ENCODE measurements at regions not wholly inside any gene's neighbourhood (a gene's known extent, or its start where the extent isn't known, plus 50 kb on each side); places are given as distances from the start of the nearest gene placed in this dataset.
A peak's percentile ranks its signal among the peaks of the same experiment; 100 is the strongest.

- no peak overlapping the region for H3K9ac ChIP-seq
- no peak overlapping the region for H3K27ac ChIP-seq (ENCODE audit: low read depth in 2 of 2, low read length in 1 of 2)
- no peaks in the 10 kb centered on the region for H3K4me1 ChIP-seq (ENCODE audit: control insufficient read depth in 1 of 2, insufficient read depth in 2 of 2, low read depth in 1 of 2, low read length in 1 of 2)
- peaks cover 24% of the 10 kb centered on the region for H3K27me3 ChIP-seq (ENCODE audit: insufficient read depth)
- no peak overlapping the region for H3K4me2 ChIP-seq
- no peaks in the 10 kb centered on the region for H3K36me3 ChIP-seq (replicated peaks in 1 of 2; ENCODE audit: control insufficient read depth in 1 of 2, insufficient read depth in 2 of 2, low read length in 1 of 2)
- no peaks in the 10 kb centered on the region for H3F3A ChIP-seq (replicated peaks; ENCODE audit: insufficient read depth)
- DNase-seq = no peak
- no peak for TF ChIP-seq USF2 (IDR thresholded peaks at IDR 0.05; ENCODE audit: borderline replicate concordance, low read depth, low read length)
- no peak for TF ChIP-seq GATA2 (CRISPR knock-in tag; IDR thresholded peaks at IDR 0.05)
- no peak for TF ChIP-seq RAD21 (IDR thresholded peaks at IDR 0.05; ENCODE audit: low read length)
- TF ChIP-seq NFIC (IDR thresholded peaks at IDR 0.05; ENCODE audit: borderline replicate concordance) = no peak
- TF ChIP-seq, protein P1, sequence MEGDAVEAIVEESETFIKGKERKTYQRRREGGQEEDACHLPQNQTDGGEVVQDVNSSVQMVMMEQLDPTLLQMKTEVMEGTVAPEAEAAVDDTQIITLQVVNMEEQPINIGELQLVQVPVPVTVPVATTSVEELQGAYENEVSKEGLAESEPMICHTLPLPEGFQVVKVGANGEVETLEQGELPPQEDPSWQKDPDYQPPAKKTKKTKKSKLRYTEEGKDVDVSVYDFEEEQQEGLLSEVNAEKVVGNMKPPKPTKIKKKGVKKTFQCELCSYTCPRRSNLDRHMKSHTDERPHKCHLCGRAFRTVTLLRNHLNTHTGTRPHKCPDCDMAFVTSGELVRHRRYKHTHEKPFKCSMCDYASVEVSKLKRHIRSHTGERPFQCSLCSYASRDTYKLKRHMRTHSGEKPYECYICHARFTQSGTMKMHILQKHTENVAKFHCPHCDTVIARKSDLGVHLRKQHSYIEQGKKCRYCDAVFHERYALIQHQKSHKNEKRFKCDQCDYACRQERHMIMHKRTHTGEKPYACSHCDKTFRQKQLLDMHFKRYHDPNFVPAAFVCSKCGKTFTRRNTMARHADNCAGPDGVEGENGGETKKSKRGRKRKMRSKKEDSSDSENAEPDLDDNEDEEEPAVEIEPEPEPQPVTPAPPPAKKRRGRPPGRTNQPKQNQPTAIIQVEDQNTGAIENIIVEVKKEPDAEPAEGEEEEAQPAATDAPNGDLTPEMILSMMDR (IDR thresholded peaks at IDR 0.05) = no peak
- no peak for TF ChIP-seq MAX (IDR thresholded peaks at IDR 0.05; ENCODE audit: low read depth)
- no peak for TF ChIP-seq USF1 (IDR thresholded peaks at IDR 0.05; ENCODE audit: borderline replicate concordance, low read depth)
- TF ChIP-seq YY1 (IDR thresholded peaks at IDR 0.05; ENCODE audit: low read depth) = no peak
- no peak for TF ChIP-seq RCOR1 (IDR thresholded peaks at IDR 0.05; ENCODE audit: low read length)
- TF ChIP-seq CHD2 (IDR thresholded peaks at IDR 0.05; ENCODE audit: low read length, partially characterized antibody) = no peak
- no peaks in the 10 kb centered on the region for H4K20me1 ChIP-seq (ENCODE audit: insufficient read depth)
- CTCF ChIA-PET = no interaction called here
- WGBS (ENCODE audit: low lambda C conversion rate) = 60% methylated on average over 7 of the region's 7 CpGs
- no peaks in the 10 kb centered on the region for H3K79me2 ChIP-seq (ENCODE audit: insufficient read depth)
- no peak overlapping the region for H3K4me3 ChIP-seq (ENCODE audit: low read depth in 2 of 2, low read length in 1 of 2)
- no peaks in the 10 kb centered on the region for H3K9me2 ChIP-seq
- no peak overlapping the region for H2AFZ ChIP-seq (ENCODE audit: low read depth)
- no peaks in the 10 kb centered on the region for H3K9me3 ChIP-seq
- POLR2A ChIA-PET = no interaction called here
Measured at GRCh38 chr4:24671849-24672248, 87.5 kb upstream of the DHX15 start.

- CTCF ChIA-PET = no interaction called here
- H4K20me1 ChIP-seq (ENCODE audit: insufficient read depth) = no peaks in the 10 kb centered on the region
- H3K27ac ChIP-seq (ENCODE audit: low read depth in 2 of 2, low read length in 1 of 2) = no peak overlapping the region
- no peaks in the 10 kb centered on the region for H3K36me3 ChIP-seq (replicated peaks in 1 of 2; ENCODE audit: control insufficient read depth in 1 of 2, insufficient read depth in 2 of 2, low read length in 1 of 2)
- TF ChIP-seq FOXJ3 (CRISPR knock-in tag; IDR thresholded peaks at IDR 0.05) (no peak), PBX3 (IDR thresholded peaks at IDR 0.05) (no peak), EP300 (IDR thresholded peaks at IDR 0.05; ENCODE audit: borderline replicate concordance in 1 of 2, low read depth in 1 of 2, low read length in 1 of 2) (no peak), EZH2phosphoT487 (IDR thresholded peaks at IDR 0.05; ENCODE audit: borderline replicate concordance, low read depth) (no peak), MEF2A (IDR thresholded peaks at IDR 0.05; ENCODE audit: borderline replicate concordance, low read depth) (no peak)
- no peak for DNase-seq
- POLR2A ChIA-PET = no interaction called here
- H3K79me2 ChIP-seq (ENCODE audit: insufficient read depth) = no peaks in the 10 kb centered on the region
- no peak overlapping the region for H3K4me2 ChIP-seq
- H3F3A ChIP-seq (replicated peaks; ENCODE audit: insufficient read depth) = no peaks in the 10 kb centered on the region
- H2AFZ ChIP-seq (ENCODE audit: low read depth) = 0 out of 2 replicates have a peak overlapping the region, but pooled peaks have one; percentile 35
- H3K27me3 ChIP-seq (ENCODE audit: insufficient read depth) = peaks cover 24% of the 10 kb centered on the region
- no peak overlapping the region for H3K9ac ChIP-seq
- H3K9me3 ChIP-seq = no peaks in the 10 kb centered on the region
- no peaks in the 10 kb centered on the region for H3K4me1 ChIP-seq (ENCODE audit: control insufficient read depth in 1 of 2, insufficient read depth in 2 of 2, low read depth in 1 of 2, low read length in 1 of 2)
- H3K4me3 ChIP-seq (ENCODE audit: low read depth in 2 of 2, low read length in 1 of 2) = no peak overlapping the region
- WGBS (ENCODE audit: low lambda C conversion rate) = 31% methylated on average over 4 of the region's 8 CpGs
- no peaks in the 10 kb centered on the region for H3K9me2 ChIP-seq
Measured at GRCh38 chr4:24672880-24673279, 88.5 kb upstream of the DHX15 start.

Data from SK-N-SH (cell line).